ENCODE measurements at regions not wholly inside any gene's neighbourhood (a gene's known extent, or its start where the extent isn't known, plus 50 kb on each side); places are given as distances from the start of the nearest gene placed in this dataset.

DNA sequence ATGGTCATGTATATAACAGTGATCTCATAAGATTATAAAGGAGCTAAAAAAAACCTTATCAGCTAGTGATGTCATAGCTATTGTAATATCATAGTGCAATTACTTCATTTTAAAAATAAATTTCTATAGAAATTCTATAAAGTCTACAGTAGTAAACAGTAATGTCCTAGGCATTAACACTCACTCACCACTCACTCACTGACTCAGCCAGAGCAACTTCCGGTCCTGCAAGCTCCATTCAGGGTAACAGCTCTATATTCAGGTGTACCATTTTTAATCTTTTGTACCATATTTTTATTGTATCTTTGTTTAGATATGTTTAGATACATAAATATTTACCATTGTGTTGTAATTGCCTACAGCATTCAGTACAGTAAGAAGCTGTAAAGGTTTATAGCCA, 524.4 kb upstream of the CDH5 start:
- no peak overlapping the region for H3K4me2 ChIP-seq (ENCODE audit: low read length)
- H3K4me1 ChIP-seq (ENCODE audit: control insufficient read depth, low read length) = no peaks in the 10 kb centered on the region
- H3K27ac ChIP-seq (ENCODE audit: low read depth, low read length) = no peak overlapping the region
- H4K20me1 ChIP-seq (ENCODE audit: control insufficient read depth, insufficient read depth, low read depth, low read length) = no peaks in the 10 kb centered on the region
- H3K27me3 ChIP-seq (ENCODE audit: control insufficient read depth, low read length) = no peaks in the 10 kb centered on the region
- H3K9me3 ChIP-seq (ENCODE audit: control insufficient read depth, insufficient read depth, low read length) = no peaks in the 10 kb centered on the region
- H3K79me2 ChIP-seq (ENCODE audit: control insufficient read depth, low read length) = no peaks in the 10 kb centered on the region
- no peaks in the 10 kb centered on the region for H3F3A ChIP-seq (ENCODE audit: control insufficient read depth, insufficient read depth)
- no peaks in the 10 kb centered on the region for H3K9me2 ChIP-seq (replicated peaks; ENCODE audit: control insufficient read depth, low read length)
- TF ChIP-seq, protein P1, sequence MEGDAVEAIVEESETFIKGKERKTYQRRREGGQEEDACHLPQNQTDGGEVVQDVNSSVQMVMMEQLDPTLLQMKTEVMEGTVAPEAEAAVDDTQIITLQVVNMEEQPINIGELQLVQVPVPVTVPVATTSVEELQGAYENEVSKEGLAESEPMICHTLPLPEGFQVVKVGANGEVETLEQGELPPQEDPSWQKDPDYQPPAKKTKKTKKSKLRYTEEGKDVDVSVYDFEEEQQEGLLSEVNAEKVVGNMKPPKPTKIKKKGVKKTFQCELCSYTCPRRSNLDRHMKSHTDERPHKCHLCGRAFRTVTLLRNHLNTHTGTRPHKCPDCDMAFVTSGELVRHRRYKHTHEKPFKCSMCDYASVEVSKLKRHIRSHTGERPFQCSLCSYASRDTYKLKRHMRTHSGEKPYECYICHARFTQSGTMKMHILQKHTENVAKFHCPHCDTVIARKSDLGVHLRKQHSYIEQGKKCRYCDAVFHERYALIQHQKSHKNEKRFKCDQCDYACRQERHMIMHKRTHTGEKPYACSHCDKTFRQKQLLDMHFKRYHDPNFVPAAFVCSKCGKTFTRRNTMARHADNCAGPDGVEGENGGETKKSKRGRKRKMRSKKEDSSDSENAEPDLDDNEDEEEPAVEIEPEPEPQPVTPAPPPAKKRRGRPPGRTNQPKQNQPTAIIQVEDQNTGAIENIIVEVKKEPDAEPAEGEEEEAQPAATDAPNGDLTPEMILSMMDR (IDR thresholded peaks at IDR 0.05; ENCODE audit: low read depth, low read length, poor library complexity, severe bottlenecking) = no peak
- TF ChIP-seq EZH2phosphoT487 (IDR thresholded peaks at IDR 0.05; ENCODE audit: borderline replicate concordance, low read length) = no peak
- H3K36me3 ChIP-seq (ENCODE audit: control insufficient read depth, low read length) = no peaks in the 10 kb centered on the region
- H3K4me3 ChIP-seq (ENCODE audit: low read length) = no peak overlapping the region

DNA sequence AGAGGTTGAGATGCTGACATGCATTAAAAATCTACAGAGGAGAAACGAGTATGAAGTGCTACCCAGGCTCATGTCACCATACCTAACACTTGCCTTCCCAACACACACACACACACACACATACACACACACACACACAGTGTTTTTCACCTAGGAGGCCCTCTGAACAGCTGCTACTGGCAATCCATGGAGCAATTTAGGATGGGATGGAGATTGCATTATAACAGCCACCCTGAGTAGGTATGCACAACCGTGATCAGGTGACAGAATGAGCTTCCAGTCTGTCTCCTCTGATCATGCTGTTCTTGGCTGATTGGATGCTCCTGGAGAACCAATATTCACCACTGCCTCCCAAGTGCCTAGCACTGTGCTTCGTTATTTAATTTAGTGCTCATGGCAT, 528.5 kb upstream of the CDH5 start:
- Histone ChIP-seq H3K79me2 (ENCODE audit: control insufficient read depth, low read length) (no peaks in the 10 kb centered on the region), H3K36me3 (ENCODE audit: control insufficient read depth, low read length) (no peaks in the 10 kb centered on the region), H3K9me2 (replicated peaks; ENCODE audit: control insufficient read depth, low read length) (no peaks in the 10 kb centered on the region), H3K4me2 (ENCODE audit: low read length) (no peak overlapping the region), H3K4me1 (ENCODE audit: control insufficient read depth, low read length) (no peaks in the 10 kb centered on the region), H3K27ac (ENCODE audit: low read depth, low read length) (no peak overlapping the region), H4K20me1 (ENCODE audit: control insufficient read depth, insufficient read depth, low read depth, low read length) (no peaks in the 10 kb centered on the region), H3F3A (ENCODE audit: control insufficient read depth, insufficient read depth) (no peaks in the 10 kb centered on the region), H3K27me3 (ENCODE audit: control insufficient read depth, low read length) (no peaks in the 10 kb centered on the region), H3K4me3 (ENCODE audit: low read length) (no peak overlapping the region), H3K9me3 (ENCODE audit: control insufficient read depth, insufficient read depth, low read length) (no peaks in the 10 kb centered on the region)
- no peak for TF ChIP-seq EZH2phosphoT487 (IDR thresholded peaks at IDR 0.05; ENCODE audit: borderline replicate concordance, low read length)
- TF ChIP-seq, protein P1 (IDR thresholded peaks at IDR 0.05; ENCODE audit: low read depth, low read length, poor library complexity, severe bottlenecking) = no peak

DNA sequence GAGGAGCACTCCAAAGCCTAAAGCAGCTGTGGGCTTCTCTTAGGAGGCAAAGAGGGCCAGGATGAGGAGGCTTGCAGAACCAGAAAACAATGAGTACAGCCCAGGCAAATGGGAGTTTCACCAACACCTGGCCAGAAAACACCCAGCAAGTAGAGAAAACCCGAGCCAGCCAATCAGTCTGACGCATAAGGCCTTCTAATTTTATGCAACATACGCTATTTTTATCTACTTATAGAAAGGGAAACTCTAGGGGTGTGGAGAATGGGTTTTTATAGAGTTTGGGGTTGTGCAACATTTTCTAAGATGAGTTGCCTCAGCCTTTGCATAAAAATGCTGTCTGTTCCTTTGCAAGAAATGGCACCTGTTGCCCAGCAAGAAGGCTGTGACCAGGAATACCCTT, 529.0 kb upstream of the CDH5 start:
- H3K27ac ChIP-seq (ENCODE audit: low read depth, low read length) = no peak overlapping the region
- no peaks in the 10 kb centered on the region for H3K27me3 ChIP-seq (ENCODE audit: control insufficient read depth, low read length)
- no peaks in the 10 kb centered on the region for H3K9me3 ChIP-seq (ENCODE audit: control insufficient read depth, insufficient read depth, low read length)
- H4K20me1 ChIP-seq (ENCODE audit: control insufficient read depth, insufficient read depth, low read depth, low read length) = no peaks in the 10 kb centered on the region
- TF ChIP-seq, protein P1 (IDR thresholded peaks at IDR 0.05; ENCODE audit: low read depth, low read length, poor library complexity, severe bottlenecking) = no peak
- no peak for TF ChIP-seq EZH2phosphoT487 (IDR thresholded peaks at IDR 0.05; ENCODE audit: borderline replicate concordance, low read length)
- H3K9me2 ChIP-seq (replicated peaks; ENCODE audit: control insufficient read depth, low read length) = no peaks in the 10 kb centered on the region
- H3K4me2 ChIP-seq (ENCODE audit: low read length) = no peak overlapping the region
- H3K4me3 ChIP-seq (ENCODE audit: low read length) = no peak overlapping the region
- H3K4me1 ChIP-seq (ENCODE audit: control insufficient read depth, low read length) = no peaks in the 10 kb centered on the region
- no peaks in the 10 kb centered on the region for H3K36me3 ChIP-seq (ENCODE audit: control insufficient read depth, low read length)
- H3F3A ChIP-seq (ENCODE audit: control insufficient read depth, insufficient read depth) = no peaks in the 10 kb centered on the region
- no peaks in the 10 kb centered on the region for H3K79me2 ChIP-seq (ENCODE audit: control insufficient read depth, low read length)

DNA sequence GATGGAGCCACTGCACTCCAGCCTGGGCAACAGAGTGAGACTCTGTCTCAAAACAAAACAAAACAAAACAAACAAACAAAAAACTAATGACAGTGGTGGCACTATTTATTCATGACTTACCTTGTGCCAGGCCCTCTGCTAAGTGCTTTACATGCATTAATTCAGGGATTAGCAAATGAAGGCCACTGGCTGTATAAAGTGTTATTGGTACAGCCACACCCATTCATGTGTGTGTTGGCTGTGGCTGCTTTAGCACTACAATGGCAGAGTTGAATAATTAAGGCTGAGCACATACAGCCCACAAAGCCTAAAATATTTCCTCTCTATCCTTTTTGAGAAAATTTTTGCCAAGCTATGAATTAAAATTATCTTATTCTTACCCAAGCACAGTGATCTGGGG, 531.8 kb upstream of the CDH5 start:
- TF ChIP-seq, protein P1 (IDR thresholded peaks at IDR 0.05; ENCODE audit: low read depth, low read length, poor library complexity, severe bottlenecking) = no peak
- no peak for TF ChIP-seq EZH2phosphoT487 (IDR thresholded peaks at IDR 0.05; ENCODE audit: borderline replicate concordance, low read length)
- Histone ChIP-seq H3K9me2 (replicated peaks; ENCODE audit: control insufficient read depth, low read length) (no peaks in the 10 kb centered on the region), H3F3A (ENCODE audit: control insufficient read depth, insufficient read depth) (no peaks in the 10 kb centered on the region), H3K9me3 (ENCODE audit: control insufficient read depth, insufficient read depth, low read length) (no peaks in the 10 kb centered on the region), H3K79me2 (ENCODE audit: control insufficient read depth, low read length) (no peaks in the 10 kb centered on the region), H3K4me2 (ENCODE audit: low read length) (no peak overlapping the region), H3K4me1 (ENCODE audit: control insufficient read depth, low read length) (no peaks in the 10 kb centered on the region), H3K4me3 (ENCODE audit: low read length) (no peak overlapping the region), H4K20me1 (ENCODE audit: control insufficient read depth, insufficient read depth, low read depth, low read length) (no peaks in the 10 kb centered on the region), H3K36me3 (ENCODE audit: control insufficient read depth, low read length) (no peaks in the 10 kb centered on the region), H3K27ac (ENCODE audit: low read depth, low read length) (no peak overlapping the region), H3K27me3 (ENCODE audit: control insufficient read depth, low read length) (no peaks in the 10 kb centered on the region)

Measured in DOHH2 (cell line).